Endothelial cell of hepatic sinusoid (primary cell): ENCODE measurements at regions not wholly inside any gene's neighbourhood (a gene's known extent, or its start where the extent isn't known, plus 50 kb on each side); places are given as distances from the start of the nearest gene placed in this dataset.

Experiments
- in situ Hi-C: cut with HindIII; loops from 2 replicates; pipeline ENCODE4 v1.10.0; 2017; ENCODE audit warnings: low sequenced_read_pairs

GRCh38 chr5:135208903-135209721, 175.1 kb upstream of the PITX1 start:
- in situ Hi-C loops, result loop anchor here (5.0 to 25.0 kb wide), 2 partner anchors 97 to 1047 kb away; no protein-coding TSS in a partner anchor

- in situ Hi-C loops, result loop anchor here (5.0 to 25.0 kb wide), 2 partner anchors 96 to 1046 kb away; no protein-coding TSS in a partner anchor
These were observed 174.5 kb upstream of the PITX1 start for GRCh38 chr5:135208555-135208902.

GRCh38 chr5:135207866-135208265, 173.8 kb upstream of the PITX1 start:
- in situ Hi-C loops, result loop anchor here (5.0 to 25.0 kb wide), 2 partner anchors 96 to 1046 kb away; no protein-coding TSS in a partner anchor

- in situ Hi-C loops, result loop anchor here (5.0 to 25.0 kb wide), 2 partner anchors 95 to 1045 kb away; no protein-coding TSS in a partner anchor
These were observed 172.8 kb upstream of the PITX1 start for GRCh38 chr5:135206862-135207261.

- in situ Hi-C loops, result loop anchor here (5.0 to 25.0 kb wide), 2 partner anchors 93 to 1043 kb away; no protein-coding TSS in a partner anchor
These were observed 171.8 kb upstream of the PITX1 start for GRCh38 chr5:135205632-135206349.

GRCh38 chr5:135204151-135204600, 170.1 kb upstream of the PITX1 start:
- in situ Hi-C loops, result loop anchor here (25.0 kb wide), 1 partner anchor 1042 kb away; no protein-coding TSS in a partner anchor

GRCh38 chr5:135203593-135204036, 169.6 kb upstream of the PITX1 start:
- in situ Hi-C loops, result loop anchor here (25.0 kb wide), 1 partner anchor 1041 kb away; no protein-coding TSS in a partner anchor

GRCh38 chr5:135203019-135203418, 169.0 kb upstream of the PITX1 start:
- in situ Hi-C loops, result loop anchor here (25.0 kb wide), 1 partner anchor 1041 kb away; no protein-coding TSS in a partner anchor

- in situ Hi-C loops, result loop anchor here (25.0 kb wide), 1 partner anchor 1038 kb away; no protein-coding TSS in a partner anchor
These were observed 165.9 kb upstream of the PITX1 start for GRCh38 chr5:135199919-135200318.

- in situ Hi-C loops, result no loop called here
These were observed 162.5 kb upstream of the PITX1 start for GRCh38 chr5:135196483-135196882.

GRCh38 chr5:135195270-135195608, 161.2 kb upstream of the PITX1 start:
- in situ Hi-C loops, result no loop called here

GRCh38 chr5:135194573-135195269, 160.7 kb upstream of the PITX1 start:
- in situ Hi-C loops, result no loop called here

- in situ Hi-C loops, result no loop called here
These were observed 160.1 kb upstream of the PITX1 start for GRCh38 chr5:135194126-135194488.

GRCh38 chr5:135193213-135194125, 159.4 kb upstream of the PITX1 start:
- in situ Hi-C loops, result no loop called here

GRCh38 chr5:135192351-135192750, 158.3 kb upstream of the PITX1 start:
- in situ Hi-C loops, result no loop called here

GRCh38 chr5:135191084-135191826, 157.2 kb upstream of the PITX1 start:
- in situ Hi-C loops, result no loop called here

GRCh38 chr5:135190416-135191083, 156.5 kb upstream of the PITX1 start:
- in situ Hi-C loops, result no loop called here

- in situ Hi-C loops, result no loop called here
These were observed 155.0 kb upstream of the PITX1 start for GRCh38 chr5:135189024-135189423.
